ENCODE measurements at regions not wholly inside any gene's neighbourhood (a gene's known extent, or its start where the extent isn't known, plus 50 kb on each side); places are given as distances from the start of the nearest gene placed in this dataset.

DNA sequence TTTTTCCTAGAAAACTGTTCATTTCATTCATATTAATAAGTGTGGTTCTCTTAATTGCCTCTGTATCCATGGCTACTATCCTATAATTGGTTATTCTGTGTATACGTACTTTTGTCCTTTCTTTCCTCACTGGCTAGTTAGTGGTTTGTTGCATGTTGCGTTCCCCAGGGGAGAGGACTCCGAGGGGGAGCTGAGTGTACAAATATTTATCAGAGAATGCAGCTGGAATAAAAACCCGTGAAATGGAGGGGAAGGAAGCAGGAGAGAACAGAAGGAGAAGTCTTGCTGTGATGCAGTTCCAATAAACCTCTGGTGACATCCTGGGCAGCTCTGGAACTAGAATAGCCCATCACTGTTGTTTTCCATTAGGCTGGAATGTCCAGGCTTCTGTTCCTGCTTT, 117.1 kb upstream of the RGS6 start:
- ATAC-seq (no peak), DNase-seq (no peak)
- Mint-ChIP-seq H3K27ac (peak overlapping the region in 1 of 10 donors; percentile 1), H3K36me3 (peaks cover 0 to 4% (median 0%) of the 10 kb centered on the region in 3 donors), H3K27me3 (peaks cover 5 to 27% (median 15%) of the 10 kb centered on the region in 5 donors), H3K4me3 (no peak overlapping the region), H3K4me1 (no peaks in the 10 kb centered on the region), H3K9me3 (peaks cover 0 to 19% (median 3%) of the 10 kb centered on the region in 9 donors)
- POLR2A ChIA-PET: no interaction called here

- ATAC-seq: no peak
- H3K27me3 Mint-ChIP-seq: peaks cover 16 to 47% (median 19%) of the 10 kb centered on the region in 5 donors
- POLR2A ChIA-PET: no interaction called here
- H3K4me3 Mint-ChIP-seq: no peak overlapping the region
- no peak overlapping the region for H3K27ac Mint-ChIP-seq
- peaks cover 0 to 6% (median 0%) of the 10 kb centered on the region in 3 donors for H3K36me3 Mint-ChIP-seq
- peaks cover 0 to 2% (median under 1%) of the 10 kb centered on the region in 4 donors for H3K4me1 Mint-ChIP-seq
- no peak for DNase-seq
- H3K9me3 Mint-ChIP-seq: peaks cover 0 to 7% (median 3%) of the 10 kb centered on the region in 9 donors
Observed at GRCh38 chr14:71824816-71825215, 107.4 kb upstream of the RGS6 start.

- Mint-ChIP-seq H3K36me3 (peaks cover 0 to 20% (median 0%) of the 10 kb centered on the region in 3 donors), H3K27me3 (peaks cover 0 to 11% (median 3%) of the 10 kb centered on the region in 5 donors), H3K27ac (no peak overlapping the region), H3K4me1 (no peaks in the 10 kb centered on the region), H3K4me3 (no peak overlapping the region), H3K9me3 (peaks cover 0 to 40% (median 12%) of the 10 kb centered on the region in 9 donors)
- ATAC-seq (no peak), DNase-seq (no peak)
- POLR2A ChIA-PET: no interaction called here
Observed at GRCh38 chr14:71833476-71833875, 98.8 kb upstream of the RGS6 start.

DNA sequence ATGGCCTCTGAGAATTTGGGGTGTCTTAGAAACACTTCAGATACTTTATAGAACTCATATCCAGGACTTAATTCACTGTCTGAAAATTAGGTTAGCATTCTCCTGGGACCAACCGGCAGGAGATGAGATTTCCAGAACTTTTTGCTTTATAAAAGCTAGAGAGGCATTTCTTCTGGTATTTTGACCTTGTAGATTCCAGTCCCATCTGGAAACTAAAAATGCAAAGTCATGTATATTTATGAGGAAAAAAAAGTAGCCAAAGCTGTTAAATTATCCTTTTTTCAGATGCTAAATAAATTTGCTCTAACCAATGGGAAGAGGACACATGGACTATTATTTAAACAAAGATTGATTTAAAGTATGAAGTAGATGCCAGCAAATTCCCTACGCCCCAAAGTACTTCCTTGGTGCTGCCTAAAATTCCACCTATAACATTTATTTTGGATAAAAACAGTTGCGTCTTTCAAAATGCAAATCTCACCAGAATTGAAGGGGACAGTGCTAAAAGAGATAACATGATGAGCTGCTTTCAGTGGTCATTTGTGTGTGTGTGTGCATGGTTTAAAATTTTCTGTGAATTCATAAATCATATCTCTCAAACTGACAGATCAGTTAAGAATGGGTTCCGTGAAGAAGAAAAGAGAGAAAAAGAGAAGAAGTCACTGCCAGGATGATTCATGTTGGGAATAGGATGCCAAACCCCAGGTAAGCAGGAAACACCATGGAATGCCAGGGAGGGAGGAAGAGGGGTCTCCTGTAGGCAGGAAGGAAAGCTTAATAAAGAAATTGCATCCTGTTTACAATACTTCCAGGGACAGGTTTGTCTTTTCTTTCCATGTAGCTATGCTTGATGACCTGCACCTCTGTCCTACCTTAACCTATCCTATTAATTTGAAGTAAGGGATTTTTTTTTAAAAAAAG, 97.7 kb upstream of the RGS6 start:
- H3K27ac Mint-ChIP-seq: no peak overlapping the region
- peaks cover 0 to 8% (median 3%) of the 10 kb centered on the region in 5 donors for H3K27me3 Mint-ChIP-seq
- H3K36me3 Mint-ChIP-seq: peaks cover 0 to 17% (median 0%) of the 10 kb centered on the region in 3 donors
- no peak overlapping the region for H3K4me3 Mint-ChIP-seq
- no peak for ATAC-seq
- peaks cover 0 to 37% (median 12%) of the 10 kb centered on the region in 9 donors for H3K9me3 Mint-ChIP-seq
- DNase-seq: no peak
- no peaks in the 10 kb centered on the region for H3K4me1 Mint-ChIP-seq
- POLR2A ChIA-PET: no interaction called here

- no peak overlapping the region for H3K4me3 Mint-ChIP-seq
- peaks cover 25 to 50% (median 32%) of the 10 kb centered on the region in 5 donors for H3K27me3 Mint-ChIP-seq
- no peak overlapping the region for H3K27ac Mint-ChIP-seq
- H3K4me1 Mint-ChIP-seq: peaks cover 0 to 7% (median 4%) of the 10 kb centered on the region in 4 donors
- POLR2A ChIA-PET: no interaction called here
- H3K9me3 Mint-ChIP-seq: peaks cover 0 to 23% (median 11%) of the 10 kb centered on the region in 9 donors
- peaks cover 4 to 18% (median 5%) of the 10 kb centered on the region in 3 donors for H3K36me3 Mint-ChIP-seq
- no peak for ATAC-seq
- no peak for DNase-seq
Observed at GRCh38 chr14:71852181-71852580, 80.0 kb upstream of the RGS6 start.

- H3K4me3 Mint-ChIP-seq: no peak overlapping the region
- peak in 6 of 10 donors; percentile 6 to 29 (median 16) for DNase-seq
- peaks cover 0 to 7% (median 4%) of the 10 kb centered on the region in 4 donors for H3K4me1 Mint-ChIP-seq
- ATAC-seq: no peak
- peaks cover 0 to 32% (median 13%) of the 10 kb centered on the region in 9 donors for H3K9me3 Mint-ChIP-seq
- POLR2A ChIA-PET: no interaction called here
- H3K27me3 Mint-ChIP-seq: peaks cover 36 to 60% (median 47%) of the 10 kb centered on the region in 5 donors
- H3K27ac Mint-ChIP-seq: no peak overlapping the region
- peaks cover 2 to 19% (median 4%) of the 10 kb centered on the region in 3 donors for H3K36me3 Mint-ChIP-seq
Observed at GRCh38 chr14:71855399-71856036, 76.7 kb upstream of the RGS6 start.

GRCh38 chr14:71856199-71856919, 75.9 kb upstream of the RGS6 start:
- Mint-ChIP-seq H3K27me3 (peaks cover 35 to 60% (median 47%) of the 10 kb centered on the region in 5 donors), H3K27ac (no peak overlapping the region), H3K36me3 (peaks cover 2 to 19% (median 4%) of the 10 kb centered on the region in 3 donors), H3K9me3 (peaks cover 0 to 32% (median 13%) of the 10 kb centered on the region in 9 donors), H3K4me1 (peaks cover 0 to 7% (median 4%) of the 10 kb centered on the region in 4 donors), H3K4me3 (no peak overlapping the region)
- DNase-seq: no peak
- no peak for ATAC-seq
- POLR2A ChIA-PET: no interaction called here

DNA sequence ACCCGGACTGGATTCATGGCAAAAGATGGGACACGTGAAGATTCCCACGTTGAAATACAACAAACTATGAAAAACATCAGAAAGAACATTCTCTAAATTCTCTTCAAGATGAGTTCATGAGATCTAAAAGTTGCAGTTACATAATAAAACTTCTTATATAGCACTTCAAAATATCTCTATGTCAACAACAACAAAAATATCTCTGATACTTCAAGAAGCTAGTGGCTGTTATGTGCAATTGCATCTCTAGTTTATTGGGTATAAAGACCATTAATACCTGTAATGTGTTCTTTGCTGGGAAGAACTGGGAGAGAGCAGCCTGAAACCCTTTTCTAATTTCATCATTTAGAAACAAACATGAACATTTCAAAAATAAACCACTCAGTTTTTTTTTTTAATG, 69.2 kb upstream of the RGS6 start:
- POLR2A ChIA-PET: no interaction called here
- DNase-seq: no peak
- Mint-ChIP-seq H3K36me3 (peaks cover 0 to 8% (median 0%) of the 10 kb centered on the region in 3 donors), H3K4me1 (no peaks in the 10 kb centered on the region), H3K27ac (no peak overlapping the region), H3K27me3 (peaks cover 8 to 31% (median 15%) of the 10 kb centered on the region in 5 donors), H3K9me3 (peaks cover 0 to 25% (median 5%) of the 10 kb centered on the region in 9 donors), H3K4me3 (no peak overlapping the region)
- ATAC-seq: no peak

GRCh38 chr14:71863766-71864165, 68.5 kb upstream of the RGS6 start:
- Mint-ChIP-seq H3K27me3 (peaks cover 5 to 27% (median 12%) of the 10 kb centered on the region in 5 donors), H3K27ac (no peak overlapping the region), H3K4me3 (no peak overlapping the region), H3K36me3 (peaks cover 0 to 3% (median 0%) of the 10 kb centered on the region in 3 donors), H3K4me1 (no peaks in the 10 kb centered on the region), H3K9me3 (peaks cover 0 to 20% (median 3%) of the 10 kb centered on the region in 9 donors)
- POLR2A ChIA-PET: no interaction called here
- ATAC-seq (no peak), DNase-seq (no peak)

Measured in naive thymus-derived CD8-positive, alpha-beta T cell (primary cell).